Mesothelial cell of epicardium (in vitro differentiated cells): ENCODE measurements at regions not wholly inside any gene's neighbourhood (a gene's known extent, or its start where the extent isn't known, plus 50 kb on each side); places are given as distances from the start of the nearest gene placed in this dataset.

Source experiments
- DNase-seq, 2 experiments: peaks; one replicate each; pipeline ENCODE4 v3.0.0; 2021; ENCODE audit warnings: low spot score in 2 of 2; ENCODE audit not compliant: unreplicated experiment in 2 of 2
- H3K27ac Mint-ChIP-seq: 2 replicates; pipeline ENCODE4 v1.8.0; 2021; ENCODE audit warnings: mixed read lengths
- H3K27me3 Mint-ChIP-seq: 2 replicates; pipeline ENCODE4 v1.8.0; 2021; ENCODE audit warnings: low read depth, mixed read lengths
- H3K36me3 Mint-ChIP-seq: 2 replicates; pipeline ENCODE4 v1.8.0; 2021; ENCODE audit warnings: mixed read lengths
- H3K4me1 Mint-ChIP-seq: 2 replicates; pipeline ENCODE4 v1.8.0; 2021; ENCODE audit warnings: mixed read lengths
- H3K4me3 Mint-ChIP-seq: 2 replicates; pipeline ENCODE4 v1.8.0; 2021; ENCODE audit warnings: mild to moderate bottlenecking, moderate library complexity, mixed read lengths
- H3K9me3 Mint-ChIP-seq: 2 replicates; pipeline ENCODE4 v1.8.0; 2021; ENCODE audit warnings: mixed read lengths
- TF ChIP-seq, protein P1 (sequence below): fragments of 200-600 bp; sonication (generic); IDR thresholded peaks from one replicate; pipeline ENCODE4 v1.5.0; 2021; ENCODE audit warnings: antibody characterized with exemption; ENCODE audit not compliant: unreplicated experiment

DNA sequence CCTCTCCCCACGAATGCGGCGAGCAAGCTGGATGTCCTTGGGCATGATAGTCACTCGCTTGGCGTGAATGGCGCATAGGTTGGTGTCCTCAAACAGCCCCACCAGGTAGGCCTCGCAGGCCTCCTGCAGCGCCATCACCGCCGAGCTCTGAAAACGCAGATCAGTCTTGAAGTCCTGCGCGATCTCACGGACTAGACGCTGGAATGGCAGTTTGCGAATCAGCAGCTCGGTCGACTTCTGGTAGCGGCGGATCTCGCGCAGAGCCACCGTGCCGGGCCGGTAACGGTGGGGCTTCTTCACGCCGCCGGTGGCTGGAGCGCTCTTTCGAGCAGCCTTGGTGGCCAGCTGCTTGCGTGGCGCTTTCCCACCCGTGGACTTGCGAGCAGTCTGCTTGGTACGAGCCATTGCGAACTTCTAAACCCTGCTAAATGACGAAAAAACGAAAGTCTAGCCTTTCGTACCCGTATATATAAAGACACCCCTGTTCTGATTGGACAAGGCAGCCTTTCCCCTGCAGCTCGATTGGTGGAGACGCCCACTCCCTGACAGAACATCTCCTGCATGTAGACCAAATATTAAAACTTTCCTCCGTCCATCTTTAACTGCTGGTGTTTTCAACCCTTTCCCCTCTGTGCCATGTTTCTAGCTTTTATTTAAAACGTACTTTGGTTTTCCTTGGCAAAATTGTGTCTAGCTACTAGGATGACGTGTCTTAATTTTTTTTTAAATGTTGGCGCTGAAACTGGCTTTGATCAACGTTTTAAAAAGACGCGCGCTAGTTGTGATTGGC lies 109.8 kb downstream of the HFE start:
- H3K9me3 Mint-ChIP-seq: no peaks in the 10 kb centered on the region
- TF ChIP-seq, protein P1, sequence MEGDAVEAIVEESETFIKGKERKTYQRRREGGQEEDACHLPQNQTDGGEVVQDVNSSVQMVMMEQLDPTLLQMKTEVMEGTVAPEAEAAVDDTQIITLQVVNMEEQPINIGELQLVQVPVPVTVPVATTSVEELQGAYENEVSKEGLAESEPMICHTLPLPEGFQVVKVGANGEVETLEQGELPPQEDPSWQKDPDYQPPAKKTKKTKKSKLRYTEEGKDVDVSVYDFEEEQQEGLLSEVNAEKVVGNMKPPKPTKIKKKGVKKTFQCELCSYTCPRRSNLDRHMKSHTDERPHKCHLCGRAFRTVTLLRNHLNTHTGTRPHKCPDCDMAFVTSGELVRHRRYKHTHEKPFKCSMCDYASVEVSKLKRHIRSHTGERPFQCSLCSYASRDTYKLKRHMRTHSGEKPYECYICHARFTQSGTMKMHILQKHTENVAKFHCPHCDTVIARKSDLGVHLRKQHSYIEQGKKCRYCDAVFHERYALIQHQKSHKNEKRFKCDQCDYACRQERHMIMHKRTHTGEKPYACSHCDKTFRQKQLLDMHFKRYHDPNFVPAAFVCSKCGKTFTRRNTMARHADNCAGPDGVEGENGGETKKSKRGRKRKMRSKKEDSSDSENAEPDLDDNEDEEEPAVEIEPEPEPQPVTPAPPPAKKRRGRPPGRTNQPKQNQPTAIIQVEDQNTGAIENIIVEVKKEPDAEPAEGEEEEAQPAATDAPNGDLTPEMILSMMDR: no peak
- peak in 1 of 2 experiments; percentile 73 for DNase-seq
- H3K4me1 Mint-ChIP-seq: peaks cover 32% of the 10 kb centered on the region
- H3K27me3 Mint-ChIP-seq: no peaks in the 10 kb centered on the region
- H3K27ac Mint-ChIP-seq: peak overlapping the region; percentile 100
- H3K4me3 Mint-ChIP-seq: peak overlapping the region; percentile 97
- H3K36me3 Mint-ChIP-seq: no peaks in the 10 kb centered on the region

DNA sequence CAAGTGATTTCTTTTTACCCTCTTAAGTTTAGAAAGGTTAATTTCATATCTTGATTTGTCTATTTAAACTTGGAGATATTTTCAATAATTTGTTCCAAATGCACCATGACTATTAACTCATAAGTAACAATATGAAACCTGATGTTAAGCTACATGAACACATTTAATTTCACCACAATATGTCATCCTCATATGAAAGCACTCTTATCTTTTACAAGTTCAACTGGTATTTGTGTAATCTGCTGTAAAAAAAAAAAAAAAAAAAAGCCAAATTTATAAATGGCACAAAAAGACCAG lies 110.4 kb downstream of the HFE start:
- Mint-ChIP-seq H3K27me3 (no peaks in the 10 kb centered on the region), H3K9me3 (no peaks in the 10 kb centered on the region), H3K4me3 (peak overlapping the region; percentile 97), H3K27ac (peak overlapping the region; percentile 100), H3K36me3 (no peaks in the 10 kb centered on the region), H3K4me1 (peaks cover 32% of the 10 kb centered on the region)
- DNase-seq: no peak
- TF ChIP-seq, protein P1: no peak

GRCh38 chr6:26197933-26198721 lies 110.9 kb downstream of the HFE start:
- peak overlapping the region; percentile 100 for H3K27ac Mint-ChIP-seq

DNA sequence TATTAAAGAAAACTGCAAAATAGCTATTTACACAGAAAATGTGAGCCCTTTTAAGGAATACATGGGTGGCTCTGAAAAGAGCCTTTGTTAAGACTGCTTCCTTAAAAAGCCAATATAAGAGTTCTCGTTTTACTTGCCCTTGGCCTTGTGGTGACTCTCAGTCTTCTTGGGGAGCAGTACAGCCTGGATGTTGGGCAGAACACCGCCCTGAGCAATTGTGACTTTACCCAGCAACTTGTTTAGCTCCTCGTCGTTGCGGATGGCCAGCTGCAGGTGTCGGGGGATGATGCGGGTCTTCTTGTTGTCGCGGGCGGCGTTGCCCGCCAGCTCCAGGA lies 111.5 kb downstream of the HFE start:
- TF ChIP-seq, protein P1: no peak
- Mint-ChIP-seq H3K4me1 (peaks cover 36% of the 10 kb centered on the region), H3K4me3 (peak overlapping the region; percentile 97), H3K9me3 (no peaks in the 10 kb centered on the region), H3K27me3 (no peaks in the 10 kb centered on the region), H3K36me3 (no peaks in the 10 kb centered on the region), H3K27ac (peak overlapping the region; percentile 100)
- DNase-seq: no peak

More at GRCh38 chr6:26197933-26198721, 110.9 kb downstream of the HFE start:
- Mint-ChIP-seq H3K27me3 (no peaks in the 10 kb centered on the region), H3K9me3 (no peaks in the 10 kb centered on the region), H3K4me3 (peak overlapping the region; percentile 97), H3K4me1 (peaks cover 34% of the 10 kb centered on the region), H3K36me3 (no peaks in the 10 kb centered on the region)
- TF ChIP-seq, protein P1: no peak
- DNase-seq: no peak

- no peaks in the 10 kb centered on the region for H3K36me3 Mint-ChIP-seq
- no peaks in the 10 kb centered on the region for H3K9me3 Mint-ChIP-seq
- H3K4me3 Mint-ChIP-seq: peak overlapping the region; percentile 97
- H3K27me3 Mint-ChIP-seq: no peaks in the 10 kb centered on the region
- H3K27ac Mint-ChIP-seq: peak overlapping the region; percentile 100
- peaks cover 40% of the 10 kb centered on the region for H3K4me1 Mint-ChIP-seq
- peak in 1 of 2 experiments; percentile 73 for DNase-seq
- TF ChIP-seq, protein P1: no peak
Measured at GRCh38 chr6:26199057-26199772, 112.0 kb downstream of the HFE start.
